Vagina (tissue), 2 donors: ENCODE measurements at regions not wholly inside any gene's neighbourhood (a gene's known extent, or its start where the extent isn't known, plus 50 kb on each side); places are given as distances from the start of the nearest gene placed in this dataset.

Experiments used
- DNase-seq, 2 donors: peaks; one replicate each; pipeline ENCODE4 v3.0.0-alpha.2; 2017; ENCODE audit errors: extremely low spot score in 2 of 2
- H3K27ac ChIP-seq: fragments of 200-600 bp; sonication (generic); one replicate; pipeline ENCODE4 v1.5.1; 2019
- H3K27me3 ChIP-seq: fragments of 200-600 bp; sonication (generic); one replicate; pipeline ENCODE4 v1.5.1; 2019
- H3K36me3 ChIP-seq, 2 donors: fragments of 200-600 bp; sonication (generic); one replicate each; pipeline ENCODE4 v1.5.1; 2017 to 2019
- H3K4me1 ChIP-seq: fragments of 200-600 bp; sonication (generic); one replicate; pipeline ENCODE4 v1.5.1; 2019
- H3K4me3 ChIP-seq, 2 donors: fragments of 200-600 bp; sonication (generic); 1 replicate in 1 of 2; 2 replicates in 1 of 2; pipeline ENCODE4 v1.5.1; 2016 to 2019
- H3K9me3 ChIP-seq: fragments of 200-600 bp; sonication (generic); one replicate; pipeline ENCODE4 v1.5.1; 2019
- POLR2A ChIP-seq, 2 donors: fragments of 450-650 bp; IDR thresholded peaks; one replicate each; pipeline ENCODE4 v1.6.1; 2017; ENCODE audit warnings: antibody characterized with exemption in 2 of 2, mild to moderate bottlenecking in 2 of 2, moderate library complexity in 2 of 2
- POLR2AphosphoS5 ChIP-seq, 2 donors: sonication (generic); formaldehyde crosslinking; IDR thresholded peaks; one replicate each; pipeline ENCODE4 v1.9.0; 2017; ENCODE audit warnings: antibody characterized with exemption in 2 of 2, mild to moderate bottlenecking in 2 of 2, low read depth in 1 of 2; ENCODE audit not compliant: insufficient read depth in 1 of 2
- intact Hi-C: fragments of 100-400 bp; cut with DNase I; formaldehyde crosslinking; loops from one replicate; pipeline ENCODE4 v1.15.1; 2023
- TF ChIP-seq, protein P1 (sequence below), 3 experiments: fragments of 450-650 bp in 2 of 3; fragments of 200-600 bp in 1 of 3; sonication (generic) in 1 of 3; IDR thresholded peaks; one replicate each; pipeline ENCODE4 v1.5.1; 2017 to 2019; ENCODE audit warnings: antibody characterized with exemption in 3 of 3, mild to moderate bottlenecking in 2 of 3, moderate library complexity in 2 of 3

DNA sequence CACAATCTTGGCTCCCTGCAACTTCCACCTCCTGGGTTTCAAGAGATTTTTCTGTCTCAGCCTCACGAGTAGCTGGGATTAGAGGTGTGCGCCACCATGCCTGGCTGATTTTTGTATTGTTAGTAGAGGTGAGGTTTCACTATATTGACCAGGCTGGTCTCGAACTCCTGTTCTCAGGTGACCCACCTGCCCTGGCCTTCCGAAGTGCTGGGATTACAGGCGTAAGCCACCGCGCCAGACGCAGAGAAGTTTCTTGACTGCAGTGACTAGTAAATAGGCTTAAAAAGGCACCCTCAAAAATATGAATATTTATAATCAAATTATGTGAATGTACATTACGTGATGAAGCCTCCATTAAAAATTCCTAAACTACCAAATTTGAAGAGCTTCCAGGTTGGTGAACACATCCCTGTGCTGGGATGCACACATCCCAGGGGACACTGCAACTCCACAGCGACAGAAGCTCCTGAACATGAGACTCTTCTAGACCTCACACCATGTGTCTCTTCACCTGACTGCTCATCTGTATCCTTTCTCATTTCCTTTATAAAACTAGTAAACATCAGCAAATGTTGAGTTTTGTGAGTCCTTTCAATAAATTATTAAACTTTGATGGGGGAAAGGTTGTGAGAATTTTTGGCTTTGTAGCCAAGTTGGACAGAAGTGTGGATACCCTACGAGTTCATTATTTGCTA, 203.3 kb upstream of the SPOPL start:
- no peaks in the 10 kb centered on the region for H3K4me1 ChIP-seq
- H3K27me3 ChIP-seq = no peaks in the 10 kb centered on the region
- no peak for DNase-seq
- no peak overlapping the region for H3K27ac ChIP-seq
- H3K4me3 ChIP-seq = no peak overlapping the region
- no peaks in the 10 kb centered on the region for H3K36me3 ChIP-seq
- no peak for TF ChIP-seq POLR2AphosphoS5 (IDR thresholded peaks at IDR 0.05; ENCODE audit: insufficient read depth in 1 of 2, low read depth in 1 of 2)
- TF ChIP-seq, protein P1, sequence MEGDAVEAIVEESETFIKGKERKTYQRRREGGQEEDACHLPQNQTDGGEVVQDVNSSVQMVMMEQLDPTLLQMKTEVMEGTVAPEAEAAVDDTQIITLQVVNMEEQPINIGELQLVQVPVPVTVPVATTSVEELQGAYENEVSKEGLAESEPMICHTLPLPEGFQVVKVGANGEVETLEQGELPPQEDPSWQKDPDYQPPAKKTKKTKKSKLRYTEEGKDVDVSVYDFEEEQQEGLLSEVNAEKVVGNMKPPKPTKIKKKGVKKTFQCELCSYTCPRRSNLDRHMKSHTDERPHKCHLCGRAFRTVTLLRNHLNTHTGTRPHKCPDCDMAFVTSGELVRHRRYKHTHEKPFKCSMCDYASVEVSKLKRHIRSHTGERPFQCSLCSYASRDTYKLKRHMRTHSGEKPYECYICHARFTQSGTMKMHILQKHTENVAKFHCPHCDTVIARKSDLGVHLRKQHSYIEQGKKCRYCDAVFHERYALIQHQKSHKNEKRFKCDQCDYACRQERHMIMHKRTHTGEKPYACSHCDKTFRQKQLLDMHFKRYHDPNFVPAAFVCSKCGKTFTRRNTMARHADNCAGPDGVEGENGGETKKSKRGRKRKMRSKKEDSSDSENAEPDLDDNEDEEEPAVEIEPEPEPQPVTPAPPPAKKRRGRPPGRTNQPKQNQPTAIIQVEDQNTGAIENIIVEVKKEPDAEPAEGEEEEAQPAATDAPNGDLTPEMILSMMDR (IDR thresholded peaks at IDR 0.05) = no peak
- no peak for TF ChIP-seq POLR2A (IDR thresholded peaks at IDR 0.05)
- no peaks in the 10 kb centered on the region for H3K9me3 ChIP-seq
- intact Hi-C loops = no loop called here

DNA sequence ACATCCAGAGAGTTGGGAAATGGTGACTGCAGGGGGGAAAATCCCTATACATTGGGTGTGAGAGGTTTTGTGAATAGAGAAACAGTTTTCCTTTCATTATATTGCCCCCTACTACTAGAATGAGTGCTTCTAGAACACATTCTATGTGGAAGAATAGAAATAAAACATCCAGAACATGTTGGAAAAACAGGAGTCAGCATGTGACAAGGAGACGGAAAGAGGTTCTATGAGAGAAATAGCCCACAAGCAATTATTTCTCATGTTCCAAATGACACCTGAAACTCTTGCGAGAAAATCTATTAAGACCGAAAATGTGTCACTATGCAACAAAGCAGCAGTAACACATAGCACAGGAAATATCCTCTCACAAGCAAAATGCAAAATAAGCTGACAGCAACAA, 202.7 kb upstream of the SPOPL start:
- Histone ChIP-seq H3K4me3 (no peak overlapping the region), H3K9me3 (no peaks in the 10 kb centered on the region), H3K4me1 (no peaks in the 10 kb centered on the region), H3K27me3 (no peaks in the 10 kb centered on the region), H3K36me3 (no peaks in the 10 kb centered on the region), H3K27ac (no peak overlapping the region)
- TF ChIP-seq, protein P1 (IDR thresholded peaks at IDR 0.05) = no peak
- TF ChIP-seq POLR2A (IDR thresholded peaks at IDR 0.05) (no peak), POLR2AphosphoS5 (IDR thresholded peaks at IDR 0.05; ENCODE audit: insufficient read depth in 1 of 2, low read depth in 1 of 2) (no peak)
- intact Hi-C loops = no loop called here
- DNase-seq = no peak

DNA sequence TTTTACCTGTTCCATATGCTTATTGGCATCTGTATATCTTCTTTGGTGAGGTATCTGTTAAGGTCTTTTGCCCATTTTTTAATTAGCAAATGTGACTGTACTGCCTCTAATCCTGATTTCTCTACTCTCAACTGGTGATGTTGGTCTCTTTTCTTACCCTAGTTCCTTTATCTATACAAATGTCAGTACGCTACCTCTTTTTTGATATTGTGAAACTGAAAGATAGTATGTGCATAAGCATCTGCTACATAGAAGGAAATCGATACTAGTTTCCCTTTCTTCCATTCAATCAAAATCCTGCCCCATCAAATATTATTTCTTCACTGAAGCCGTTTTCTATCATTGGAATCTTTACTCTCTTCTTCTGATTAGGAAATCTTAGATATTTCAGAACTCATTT, 194.9 kb upstream of the SPOPL start:
- Histone ChIP-seq H3K4me1 (no peaks in the 10 kb centered on the region), H3K27me3 (no peaks in the 10 kb centered on the region), H3K4me3 (no peak overlapping the region), H3K36me3 (no peaks in the 10 kb centered on the region), H3K27ac (no peak overlapping the region), H3K9me3 (no peaks in the 10 kb centered on the region)
- DNase-seq = no peak
- no peak for TF ChIP-seq POLR2AphosphoS5 (IDR thresholded peaks at IDR 0.05; ENCODE audit: insufficient read depth in 1 of 2, low read depth in 1 of 2)
- no peak for TF ChIP-seq POLR2A (IDR thresholded peaks at IDR 0.05)
- TF ChIP-seq, protein P1 (IDR thresholded peaks at IDR 0.05) = no peak
- intact Hi-C loops = no loop called here

DNA sequence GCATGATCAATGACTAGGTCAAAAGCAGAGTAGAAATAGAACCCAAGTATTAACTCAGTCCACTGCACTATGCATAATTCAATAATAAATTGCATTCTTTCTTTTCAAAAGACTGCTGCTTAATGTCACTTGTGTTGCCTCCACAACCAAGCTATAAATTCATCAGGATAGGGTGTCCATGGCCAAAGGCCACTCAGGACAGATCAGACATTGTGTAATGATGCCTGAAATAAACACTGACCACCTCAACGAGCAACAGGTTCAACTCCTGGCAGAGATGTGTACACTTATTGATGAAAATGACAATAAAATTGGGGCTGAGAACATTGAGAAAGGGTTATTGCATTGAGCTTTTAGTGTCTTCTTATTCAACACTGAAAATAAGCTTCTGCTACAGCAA, 194.5 kb upstream of the SPOPL start:
- Histone ChIP-seq H3K4me1 (no peaks in the 10 kb centered on the region), H3K27me3 (no peaks in the 10 kb centered on the region), H3K9me3 (no peaks in the 10 kb centered on the region), H3K36me3 (no peaks in the 10 kb centered on the region), H3K27ac (no peak overlapping the region), H3K4me3 (no peak overlapping the region)
- no peak for DNase-seq
- intact Hi-C loops = no loop called here
- TF ChIP-seq, protein P1 (IDR thresholded peaks at IDR 0.05) = no peak
- TF ChIP-seq POLR2A (IDR thresholded peaks at IDR 0.05) = no peak
- TF ChIP-seq POLR2AphosphoS5 (IDR thresholded peaks at IDR 0.05; ENCODE audit: insufficient read depth in 1 of 2, low read depth in 1 of 2) = no peak

DNA sequence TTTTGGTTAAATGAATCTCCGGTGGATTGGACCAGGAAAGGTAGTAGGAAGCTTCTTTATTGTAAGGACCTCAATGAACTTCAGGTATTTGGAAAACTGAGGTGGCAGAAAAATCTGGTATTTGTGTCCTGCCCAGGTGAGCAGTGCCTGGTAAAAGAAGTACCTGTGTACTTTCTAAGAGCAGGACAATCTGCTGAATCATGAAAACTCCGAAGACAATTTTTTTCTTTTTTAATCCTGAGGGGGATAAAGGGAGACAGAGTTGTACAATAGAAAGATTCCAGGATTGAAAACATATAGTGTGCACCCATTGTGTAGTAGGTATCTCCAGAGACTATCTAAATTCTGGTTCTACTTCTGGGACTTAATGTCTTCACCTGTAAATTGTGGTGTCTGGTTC, 191.8 kb upstream of the SPOPL start:
- no peak overlapping the region for H3K4me3 ChIP-seq
- H3K27me3 ChIP-seq = no peaks in the 10 kb centered on the region
- intact Hi-C loops = no loop called here
- TF ChIP-seq POLR2A (IDR thresholded peaks at IDR 0.05) = no peak
- no peak for TF ChIP-seq POLR2AphosphoS5 (IDR thresholded peaks at IDR 0.05; ENCODE audit: insufficient read depth in 1 of 2, low read depth in 1 of 2)
- TF ChIP-seq, protein P1 (IDR thresholded peaks at IDR 0.05) = no peak
- no peak overlapping the region for H3K27ac ChIP-seq
- no peaks in the 10 kb centered on the region for H3K4me1 ChIP-seq
- no peaks in the 10 kb centered on the region for H3K36me3 ChIP-seq
- no peak for DNase-seq
- H3K9me3 ChIP-seq = no peaks in the 10 kb centered on the region
